Left cardiac atrium (tissue), 4 donors: ENCODE measurements at regions not wholly inside any gene's neighbourhood (a gene's known extent, or its start where the extent isn't known, plus 50 kb on each side); places are given as distances from the start of the nearest gene placed in this dataset.
"Not testable (repeated sequence)": the region's sequence is repeated elsewhere in the genome, so short reads cannot be mapped to it uniquely, and the experiment has no call there.

Experiments
- ATAC-seq, 2 donors: fragments of 200-7000 bp; cut with Tn5 transposase; one replicate each; pipeline ENCODE4 v1.9.1; 2020; ENCODE audit warnings: mild to moderate bottlenecking in 2 of 2, moderate library complexity in 2 of 2
- DNase-seq: peaks from one replicate; pipeline ENCODE4 v3.0.0-alpha.2; 2020
- intact Hi-C, 2 donors: fragments of 100-400 bp; cut with DNase I; formaldehyde crosslinking; loops; one replicate each; pipeline versions ENCODE4 v1.14.1 to v1.15.1; 2022 to 2023
- donor health status: DM: no; HTN: yes; CAD: no.
- donor health status: DM: no; HTN: yes; CAD: no; lungs with severe emphysema.
- donor health status: DM: yes; HTN: yes; CAD: no.
- donor health status: Dilated cardiomyopathy.

- no peak for DNase-seq
- ATAC-seq: no peak
- intact Hi-C loops: no loop called here
Observed at GRCh38 chr3:30306896-30307295, 299.5 kb upstream of the TGFBR2 start.

DNA sequence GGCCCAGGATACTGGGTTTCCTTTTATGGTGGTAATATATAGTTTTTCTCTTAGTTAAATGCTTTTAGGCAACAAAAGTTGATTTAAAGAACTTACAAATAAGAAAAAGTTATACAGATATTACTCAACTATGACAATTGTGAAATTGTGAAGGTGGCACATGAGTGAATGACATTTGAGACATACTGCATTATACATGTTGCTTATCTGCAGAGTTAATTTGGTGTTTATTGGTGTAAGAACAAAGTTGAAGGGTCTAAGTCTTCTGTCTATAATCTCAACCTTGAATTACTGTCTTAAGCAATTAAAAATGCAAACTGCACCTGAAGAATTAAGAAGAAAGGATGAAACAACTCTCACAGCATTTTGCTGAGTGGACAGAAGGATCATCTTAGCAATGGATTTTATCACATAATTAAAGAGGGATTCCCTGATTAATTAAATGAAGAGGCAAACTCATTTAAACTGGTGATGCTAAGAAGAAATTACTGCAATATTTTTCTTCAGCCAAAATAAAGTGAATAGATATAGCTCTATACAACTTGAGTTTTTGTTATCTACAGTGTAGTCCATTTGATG, 298.9 kb upstream of the TGFBR2 start:
- no peak for DNase-seq
- intact Hi-C loops: no loop called here
- ATAC-seq: no peak

GRCh38 chr3:30308131-30308530, 298.3 kb upstream of the TGFBR2 start:
- intact Hi-C loops: no loop called here
- DNase-seq: no peak
- ATAC-seq: no peak

- intact Hi-C loops: loop anchor here (10.0 kb wide), 2 partner anchors 205 to 385 kb away; no protein-coding TSS in a partner anchor
- no peak for DNase-seq
- ATAC-seq: peak; percentile 29 to 58
Observed at GRCh38 chr3:30309961-30310954, 296.1 kb upstream of the TGFBR2 start.

DNA sequence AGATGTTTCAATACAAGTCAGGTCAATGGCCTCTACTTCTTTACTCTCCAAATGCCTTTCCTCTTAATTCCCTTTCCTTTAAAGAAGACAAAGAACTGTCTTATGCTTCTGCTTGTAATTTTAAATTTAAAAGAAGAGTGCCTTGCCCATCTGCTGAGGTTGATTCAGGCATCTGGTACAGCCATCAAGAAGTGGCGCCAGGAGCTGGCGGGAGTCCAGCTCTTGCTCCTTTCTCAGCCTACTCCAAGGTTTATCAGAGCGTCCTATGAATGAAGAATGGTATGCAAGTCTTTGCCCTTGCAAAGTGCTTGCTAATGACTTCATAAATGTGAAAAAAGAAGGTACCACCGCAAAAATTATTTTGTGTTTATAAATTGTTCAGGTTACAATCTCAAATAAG, 294.6 kb upstream of the TGFBR2 start:
- DNase-seq (peak; percentile 25), ATAC-seq (peak in 1 of 2 donors; percentile 15)

GRCh38 chr3:30313840-30314239, 292.6 kb upstream of the TGFBR2 start:
- ATAC-seq: no peak
- intact Hi-C loops: loop anchor here (10.0 kb wide), 2 partner anchors 201 to 381 kb away; no protein-coding TSS in a partner anchor
- DNase-seq: no peak

More for the DNA sequence above, 294.6 kb upstream of the TGFBR2 start:
- intact Hi-C loops: loop anchor here (10.0 kb wide), 2 partner anchors 203 to 383 kb away; no protein-coding TSS in a partner anchor

DNA sequence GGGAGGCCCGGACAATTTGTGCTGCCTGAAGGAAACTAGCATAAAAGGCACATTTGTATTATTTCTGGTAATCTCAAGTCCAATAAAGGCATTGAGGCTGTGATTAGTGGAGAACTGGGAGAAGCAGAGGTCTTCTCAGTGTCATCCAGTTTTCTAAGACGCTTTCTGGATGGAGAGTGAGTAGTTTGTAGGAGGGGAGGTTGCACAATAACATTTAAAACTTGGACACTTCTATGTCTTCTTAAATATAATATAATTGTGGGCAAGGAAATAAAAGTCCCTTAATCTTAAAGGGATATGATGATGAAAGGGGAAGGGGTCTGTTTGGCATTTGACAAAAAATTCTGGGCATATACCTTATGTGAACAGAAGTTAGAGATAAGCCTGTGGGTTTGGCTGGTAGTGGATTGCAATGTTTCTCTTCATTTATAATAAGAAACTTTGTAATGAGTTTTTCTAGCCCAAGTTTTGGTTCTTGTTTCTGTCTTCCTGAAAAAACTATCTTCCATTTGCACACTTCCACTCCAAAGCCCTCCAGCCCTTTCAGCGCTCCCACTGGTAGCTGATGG, 291.6 kb upstream of the TGFBR2 start:
- ATAC-seq (peak; percentile 28 to 60), DNase-seq (no peak)
- intact Hi-C loops: loop anchor here (5.0 to 10.0 kb wide), 3 partner anchors 200 to 380 kb away; no protein-coding TSS in a partner anchor

DNA sequence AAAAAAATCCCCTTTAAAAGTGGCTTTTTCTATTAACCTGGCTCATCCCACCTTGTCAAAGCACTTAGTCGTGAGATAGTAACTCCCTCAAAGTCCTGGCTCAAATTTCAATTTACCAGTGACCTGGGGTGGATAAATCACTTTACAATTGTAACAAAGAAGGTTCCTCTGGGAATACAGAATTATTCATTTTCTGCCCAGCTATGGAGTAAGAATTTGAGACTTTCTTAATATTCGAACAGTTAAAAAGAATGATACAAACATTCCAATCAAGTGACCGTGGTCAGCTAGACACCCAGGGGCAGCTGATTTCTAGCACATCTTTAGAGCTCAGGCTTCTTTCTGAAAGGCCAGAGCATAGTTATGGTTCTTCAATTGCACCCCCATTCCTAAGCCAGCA, 291.0 kb upstream of the TGFBR2 start:
- DNase-seq: no peak
- no peak for ATAC-seq
- intact Hi-C loops: loop anchor here (5.0 to 10.0 kb wide), 3 partner anchors 199 to 379 kb away; no protein-coding TSS in a partner anchor

DNA sequence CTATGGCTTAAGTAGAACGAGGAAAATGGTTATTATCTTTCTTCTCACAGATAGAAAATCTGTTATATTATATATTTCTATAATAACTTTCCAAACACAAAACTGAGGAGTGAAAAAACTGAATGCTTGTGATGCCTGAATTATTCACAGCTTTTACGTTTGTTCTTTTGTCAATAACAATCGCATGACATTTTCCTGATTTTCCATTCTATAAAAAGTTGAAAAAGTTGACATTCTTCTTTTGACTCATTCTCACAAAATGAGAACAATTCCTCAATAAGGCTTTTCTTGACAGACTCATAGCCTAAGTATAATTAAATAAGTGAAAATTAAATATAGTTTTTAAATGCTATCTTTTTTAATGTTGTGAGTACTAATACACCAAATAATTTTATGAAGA, 288.8 kb upstream of the TGFBR2 start:
- ATAC-seq (no peak), DNase-seq (no peak)
- intact Hi-C loops: loop anchor here (5.0 to 10.0 kb wide), 3 partner anchors 197 to 377 kb away; no protein-coding TSS in a partner anchor

- intact Hi-C loops: loop anchor here (5.0 to 10.0 kb wide), 3 partner anchors 197 to 377 kb away; no protein-coding TSS in a partner anchor
- ATAC-seq (no peak), DNase-seq (no peak)
Observed at GRCh38 chr3:30318110-30318509, 288.3 kb upstream of the TGFBR2 start.

GRCh38 chr3:30319713-30320112, 286.7 kb upstream of the TGFBR2 start:
- peak; percentile 96 to 97 for ATAC-seq
- intact Hi-C loops: loop anchor here (5.0 to 10.0 kb wide), 6 partner anchors 73 to 375 kb away; no protein-coding TSS in a partner anchor
- peak; percentile 56 for DNase-seq

- ATAC-seq: no peak
- intact Hi-C loops: loop anchor here in 1 of 2 donors (5.0 kb wide), 3 partner anchors 72 to 257 kb away; no protein-coding TSS in a partner anchor
Observed at GRCh38 chr3:30320392-30320791, 286.0 kb upstream of the TGFBR2 start.

GRCh38 chr3:30321065-30321464, 285.3 kb upstream of the TGFBR2 start:
- ATAC-seq (no peak), DNase-seq (no peak)
- intact Hi-C loops: loop anchor here in 1 of 2 donors (5.0 kb wide), 3 partner anchors 71 to 256 kb away; no protein-coding TSS in a partner anchor

More at GRCh38 chr3:30320392-30320791, 286.0 kb upstream of the TGFBR2 start:
- no peak for DNase-seq

GRCh38 chr3:30323649-30324048, 282.8 kb upstream of the TGFBR2 start:
- not testable (repeated sequence) for DNase-seq, ATAC-seq
- intact Hi-C loops: loop anchor here in 1 of 2 donors (5.0 kb wide), 3 partner anchors 69 to 254 kb away; no protein-coding TSS in a partner anchor

- DNase-seq: no peak
- intact Hi-C loops: loop anchor here in 1 of 2 donors (5.0 kb wide), 3 partner anchors 68 to 253 kb away; no protein-coding TSS in a partner anchor
- peak in 1 of 2 donors; percentile 36 for ATAC-seq
Observed at GRCh38 chr3:30324587-30324986, 281.8 kb upstream of the TGFBR2 start.

DNA sequence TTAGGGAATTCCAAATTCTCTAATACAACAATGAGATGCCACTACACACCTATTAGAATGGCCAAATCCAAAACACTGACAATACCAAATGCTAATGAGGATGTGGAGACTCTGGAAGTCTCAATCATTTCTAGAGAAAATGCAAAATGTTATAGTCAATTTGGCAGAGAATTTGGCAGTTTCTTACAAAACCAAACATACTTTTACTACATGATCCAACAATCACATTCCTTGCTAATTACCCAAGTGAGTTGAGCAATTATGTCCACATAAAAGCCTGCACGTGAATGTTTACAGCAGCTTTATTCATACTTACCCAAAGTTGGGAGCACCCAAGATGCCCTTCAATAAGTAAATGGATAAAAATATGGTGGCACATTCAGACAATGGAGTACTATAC, 278.4 kb upstream of the TGFBR2 start:
- intact Hi-C loops, DNase-seq, ATAC-seq: not testable (repeated sequence)

- intact Hi-C loops, DNase-seq: not testable (repeated sequence)
- peak in 1 of 2 donors; percentile 52 for ATAC-seq
Observed at GRCh38 chr3:30328935-30329334, 277.5 kb upstream of the TGFBR2 start.

DNA sequence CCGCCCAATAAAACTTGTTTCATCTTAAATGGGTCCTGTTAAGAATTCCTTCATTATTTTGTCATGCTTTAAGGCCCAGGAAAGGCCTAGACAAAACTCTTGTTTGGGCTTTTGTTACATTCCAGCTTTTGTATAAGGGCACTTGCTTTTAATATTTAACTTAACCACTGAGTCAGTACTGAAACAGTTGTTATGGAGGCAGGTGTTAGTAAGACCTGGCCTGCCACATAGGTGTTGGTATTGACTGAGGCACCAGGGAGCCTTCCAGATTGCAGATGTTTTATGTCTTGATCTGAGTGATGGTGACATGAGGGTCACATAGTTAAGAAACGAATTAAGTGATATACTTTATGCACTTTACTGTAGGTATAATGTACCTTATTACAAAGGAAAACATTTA, 274.9 kb upstream of the TGFBR2 start:
- DNase-seq (no peak), ATAC-seq (no peak)
- intact Hi-C loops: no loop called here
